ENCODE measurements at regions not wholly inside any gene's neighbourhood (a gene's known extent, or its start where the extent isn't known, plus 50 kb on each side); places are given as distances from the start of the nearest gene placed in this dataset.

DNA sequence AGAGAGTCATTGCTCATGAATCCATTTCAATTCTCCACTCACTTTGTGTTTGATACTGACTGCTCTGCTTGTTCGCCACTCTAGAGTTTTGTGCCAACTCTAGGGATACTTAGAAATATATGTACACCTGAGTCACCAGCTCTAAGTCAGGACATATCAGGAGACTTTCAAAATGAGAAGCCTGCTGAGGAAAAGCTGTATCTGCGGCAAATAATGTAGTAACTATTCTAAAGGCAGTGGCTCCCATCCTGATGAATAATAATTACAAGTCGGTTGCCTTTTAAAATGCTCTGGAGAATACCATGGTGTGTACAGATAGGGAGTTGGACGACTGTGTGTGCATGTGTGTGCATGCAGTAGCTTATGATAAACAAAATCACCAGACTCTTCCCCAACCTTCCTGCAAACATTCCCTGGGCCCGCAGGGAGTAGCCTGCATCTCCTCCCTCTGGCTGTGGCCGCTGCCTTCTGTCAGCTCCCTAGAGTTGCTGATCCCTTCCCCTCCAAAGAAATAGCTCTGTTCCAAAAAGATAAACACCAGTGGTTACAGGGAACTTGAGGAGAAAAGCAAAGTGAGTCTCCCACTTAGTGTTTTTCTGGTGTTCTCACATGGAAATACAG lies 346.3 kb upstream of the UMPS start:
- no peak for DNase-seq

DNA sequence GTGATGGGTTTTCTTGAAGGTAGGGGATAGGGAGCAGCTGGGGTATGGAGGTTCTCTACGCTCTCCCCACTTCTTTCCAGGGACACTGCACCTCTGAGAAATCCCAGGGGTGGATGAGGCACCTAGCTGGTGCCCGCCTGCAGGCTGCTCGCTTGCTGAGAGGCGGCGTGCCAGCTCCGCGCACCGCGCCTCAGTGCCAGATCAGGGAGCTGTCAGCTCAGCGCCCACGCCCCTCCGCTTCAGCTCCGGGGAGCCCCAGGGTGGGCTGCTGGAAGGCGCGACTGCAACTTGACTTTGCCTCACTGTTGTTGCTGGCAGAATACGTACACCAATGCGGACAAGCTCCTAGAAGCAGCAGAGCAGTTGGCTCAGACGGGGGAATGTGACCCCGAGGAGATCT lies 345.7 kb upstream of the UMPS start:
- DNase-seq: no peak

DNA sequence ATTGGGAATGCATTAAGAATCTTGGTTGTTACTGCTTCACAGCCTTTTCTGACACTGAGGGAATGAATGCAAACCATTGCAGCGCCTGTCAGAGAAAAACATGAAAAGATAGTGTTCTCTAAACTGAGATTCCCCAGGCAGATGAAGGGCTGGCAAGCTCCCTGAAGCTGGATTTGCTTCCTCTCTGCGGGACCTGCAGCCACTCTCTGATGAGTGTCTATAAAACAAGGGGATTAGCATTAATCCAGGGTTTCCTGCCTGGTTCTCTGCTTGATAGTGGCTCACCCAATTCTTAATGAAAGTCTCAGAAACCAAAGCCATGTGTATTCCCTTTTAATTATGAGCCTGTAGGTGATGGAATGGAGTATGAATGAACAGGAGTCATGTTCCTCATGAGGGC lies 344.3 kb upstream of the UMPS start:
- no peak for DNase-seq

DNA sequence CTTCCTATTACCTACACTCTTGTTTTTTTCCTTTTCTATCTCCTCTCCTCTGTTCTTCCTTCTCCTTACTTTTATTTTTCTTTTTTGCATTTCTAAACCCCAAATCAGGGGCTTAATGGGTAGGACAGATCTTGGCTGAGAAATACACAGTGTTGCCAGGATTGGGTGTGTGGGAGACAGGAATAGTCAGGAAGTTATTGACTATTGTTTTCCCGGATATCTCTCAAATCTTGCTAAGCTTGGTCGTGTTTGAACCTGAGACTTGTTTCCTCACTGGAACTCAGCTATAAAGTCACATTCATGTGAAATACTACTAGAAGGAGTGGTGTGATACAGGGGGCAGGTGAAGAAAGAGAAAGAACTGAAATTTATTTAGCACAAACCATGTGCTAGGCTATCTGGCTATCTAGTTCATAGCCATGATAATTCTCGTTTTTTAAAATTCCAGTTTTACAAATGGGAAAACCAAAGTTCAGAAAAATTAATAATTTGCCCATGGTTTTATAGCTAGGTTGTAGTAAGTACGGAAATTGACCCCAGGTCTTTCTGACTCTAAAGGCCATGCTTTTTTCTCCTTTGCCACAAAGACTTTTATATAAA lies 343.2 kb upstream of the UMPS start:
- DNase-seq: no peak

DNA sequence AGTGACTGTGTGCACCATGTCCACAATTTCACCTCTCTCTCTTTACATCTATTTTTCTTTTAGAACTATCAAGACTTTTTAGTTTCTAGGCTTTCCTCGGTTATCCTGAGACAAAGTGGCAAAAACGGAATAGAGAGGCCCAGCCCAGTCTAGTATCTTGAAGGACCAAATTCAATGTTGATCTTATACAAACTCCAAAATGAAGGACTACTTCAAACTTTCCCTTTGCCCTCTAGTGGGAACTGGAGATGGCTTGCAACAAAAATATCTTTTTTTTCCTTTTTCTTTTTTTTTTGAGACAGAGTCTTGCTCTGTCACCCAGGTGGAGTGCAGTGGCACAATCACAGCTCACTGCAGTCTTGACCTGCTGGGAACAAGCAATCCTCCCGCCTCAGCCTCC lies 338.5 kb upstream of the UMPS start:
- DNase-seq: no peak

GRCh38 chr3:124393340-124393739 lies 336.9 kb upstream of the UMPS start:
- DNase-seq: no peak

DNA sequence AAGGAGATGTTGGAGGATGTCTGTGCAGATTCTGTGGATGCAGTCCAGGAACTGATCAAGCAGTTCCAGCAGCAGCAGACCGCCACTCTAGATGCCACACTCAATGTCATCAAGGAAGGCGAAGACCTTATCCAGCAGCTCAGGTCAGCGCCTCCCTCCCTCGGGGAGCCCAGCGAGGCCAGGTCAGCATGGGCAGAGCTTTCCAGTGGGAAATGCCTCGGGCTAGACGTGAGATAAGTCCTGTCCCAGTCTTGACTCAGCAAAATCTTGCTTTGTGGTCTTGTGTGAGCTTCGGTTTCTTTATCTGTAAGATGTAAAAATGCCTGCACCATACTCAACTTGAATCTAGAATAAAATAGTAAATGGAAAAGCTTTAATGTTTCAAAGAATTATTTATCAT lies 335.1 kb upstream of the UMPS start:
- no peak for DNase-seq

GRCh38 chr3:124395584-124396338 lies 334.5 kb upstream of the UMPS start:
- DNase-seq: no peak

GRCh38 chr3:124396339-124396950 lies 333.8 kb upstream of the UMPS start:
- no peak for DNase-seq

DNA sequence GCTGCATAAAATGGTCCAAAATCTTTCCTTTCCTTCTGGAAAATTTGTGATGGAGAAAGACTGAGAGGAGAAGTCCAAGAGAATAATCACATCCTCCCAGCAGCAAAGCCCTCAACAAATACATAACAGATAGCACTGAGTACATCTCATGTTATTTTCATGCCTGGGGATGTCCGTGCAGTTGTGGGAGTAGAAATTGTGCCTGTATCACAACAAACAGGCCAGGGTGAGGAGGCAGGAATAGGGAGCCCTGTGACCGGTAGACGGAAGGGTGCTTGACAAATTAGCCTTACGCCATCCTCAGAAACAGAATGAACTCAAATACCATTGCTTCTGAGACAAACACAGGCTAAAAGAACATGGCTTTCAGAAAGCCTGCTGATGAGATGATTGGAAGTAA lies 333.2 kb upstream of the UMPS start:
- no peak for DNase-seq

DNA sequence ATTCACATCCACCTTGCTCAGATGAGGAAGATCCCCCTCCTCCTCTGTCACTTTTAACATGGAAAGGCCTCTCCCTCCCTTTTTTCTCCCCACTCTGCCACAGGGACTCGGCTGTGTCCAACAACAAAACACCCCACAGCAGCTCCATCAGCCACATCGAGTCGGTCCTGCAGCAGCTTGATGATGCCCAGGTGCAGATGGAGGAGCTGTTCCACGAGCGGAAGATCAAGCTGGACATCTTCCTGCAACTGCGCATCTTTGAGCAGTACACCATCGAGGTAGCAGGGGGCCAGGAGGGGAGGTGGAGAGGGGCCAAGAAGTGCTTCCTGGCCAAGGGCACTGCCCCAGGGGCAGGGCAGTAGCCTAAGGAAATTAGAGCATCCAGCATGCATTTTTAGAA lies 331.7 kb upstream of the UMPS start:
- DNase-seq: no peak

GRCh38 chr3:124401843-124402242 lies 328.4 kb upstream of the UMPS start:
- no peak for DNase-seq

- no peak for DNase-seq
Measured at GRCh38 chr3:124402791-124403190, 327.5 kb upstream of the UMPS start.

DNA sequence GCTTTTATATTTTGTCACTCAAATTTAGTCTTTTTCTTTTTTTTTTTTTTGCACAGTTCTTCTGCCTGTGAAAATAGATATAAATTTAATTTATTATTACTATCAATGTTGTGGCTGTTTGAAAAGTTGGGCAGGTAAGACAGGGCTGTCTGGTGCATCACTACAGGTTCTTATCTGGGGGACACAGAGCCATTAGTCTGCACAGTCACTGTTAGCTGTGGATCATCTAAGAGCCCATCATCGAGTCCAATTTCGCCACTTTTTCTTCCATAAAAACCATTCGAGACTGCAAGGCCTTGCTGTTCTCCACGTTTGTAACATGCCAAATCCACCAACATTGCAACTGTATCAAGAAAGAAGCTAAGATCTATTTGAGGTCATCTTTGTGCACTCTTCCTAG lies 325.6 kb upstream of the UMPS start:
- no peak for DNase-seq

DNA sequence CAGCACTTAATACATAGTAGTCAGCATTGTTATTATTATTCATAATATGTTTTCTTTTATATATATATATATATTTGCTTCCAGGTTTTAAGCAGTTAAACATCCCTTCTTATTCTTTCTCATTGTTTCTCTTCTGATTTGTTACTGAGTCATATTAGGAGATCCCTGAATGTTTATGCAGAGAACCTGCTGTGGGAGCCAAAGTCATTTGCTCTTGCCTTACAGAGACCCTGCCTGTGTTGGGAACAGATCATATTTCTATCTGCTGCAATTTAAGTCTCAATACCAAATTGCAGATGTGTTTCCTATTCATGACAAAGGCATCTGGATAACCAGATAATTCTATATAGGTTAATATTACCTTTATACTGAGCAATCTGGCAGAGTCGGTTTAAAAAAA lies 323.0 kb upstream of the UMPS start:
- no peak for DNase-seq

DNA sequence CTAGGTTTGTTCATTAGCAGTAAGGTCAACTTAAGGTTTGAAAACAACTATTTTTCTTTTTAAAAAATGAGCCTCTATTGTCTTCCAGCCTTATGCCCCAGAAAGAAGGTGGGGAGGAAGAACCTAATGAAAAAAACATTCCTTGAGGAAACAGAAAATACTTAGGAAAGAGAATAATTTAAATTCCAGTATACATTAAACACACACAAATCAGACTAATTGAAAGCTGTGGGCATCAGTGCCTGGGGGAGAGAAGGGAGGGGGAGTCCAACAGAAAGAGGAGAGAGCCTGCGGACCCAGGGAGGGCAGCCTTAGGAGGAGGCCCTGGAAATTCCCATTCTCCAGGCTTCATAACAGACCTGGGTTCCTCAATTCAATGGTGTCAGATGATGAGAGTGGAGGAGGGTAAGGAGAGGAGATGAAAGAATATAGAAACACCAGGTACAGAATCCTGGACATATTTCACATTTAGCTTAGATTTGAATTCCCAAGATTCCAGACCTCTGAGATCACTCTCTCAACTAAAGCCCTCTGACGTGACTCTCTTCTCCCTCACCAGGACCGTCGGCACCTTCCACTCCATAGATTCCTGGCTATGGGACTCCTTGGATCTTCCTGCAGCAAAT lies 320.5 kb upstream of the UMPS start:
- no peak for DNase-seq

- no peak for DNase-seq
Measured at GRCh38 chr3:124410471-124410870, 319.8 kb upstream of the UMPS start.

GRCh38 chr3:124411728-124412127 lies 318.5 kb upstream of the UMPS start:
- DNase-seq: no peak

DNA sequence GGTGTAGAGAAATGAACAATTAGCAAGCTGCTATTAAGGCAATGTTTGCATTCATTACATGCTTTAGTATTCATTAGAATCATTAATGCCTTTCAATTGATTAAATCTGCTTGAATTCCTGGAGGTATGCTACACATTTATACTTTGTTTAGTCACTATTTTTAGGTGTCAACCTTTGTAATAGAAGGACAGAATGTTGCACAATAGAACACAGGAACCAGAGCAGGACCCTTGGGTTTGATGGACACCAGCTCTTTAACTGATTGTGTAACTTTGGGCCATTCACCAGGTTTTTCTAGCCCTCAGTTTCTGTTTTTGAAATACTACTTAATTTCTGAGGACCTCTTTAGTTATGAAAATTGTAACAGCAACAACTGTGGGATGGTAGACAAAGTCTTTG lies 317.6 kb upstream of the UMPS start:
- DNase-seq: no peak

GRCh38 chr3:124413393-124413792 lies 316.9 kb upstream of the UMPS start:
- no peak for DNase-seq

- DNase-seq: no peak
Measured at GRCh38 chr3:124413989-124414598, 316.2 kb upstream of the UMPS start.

DNA sequence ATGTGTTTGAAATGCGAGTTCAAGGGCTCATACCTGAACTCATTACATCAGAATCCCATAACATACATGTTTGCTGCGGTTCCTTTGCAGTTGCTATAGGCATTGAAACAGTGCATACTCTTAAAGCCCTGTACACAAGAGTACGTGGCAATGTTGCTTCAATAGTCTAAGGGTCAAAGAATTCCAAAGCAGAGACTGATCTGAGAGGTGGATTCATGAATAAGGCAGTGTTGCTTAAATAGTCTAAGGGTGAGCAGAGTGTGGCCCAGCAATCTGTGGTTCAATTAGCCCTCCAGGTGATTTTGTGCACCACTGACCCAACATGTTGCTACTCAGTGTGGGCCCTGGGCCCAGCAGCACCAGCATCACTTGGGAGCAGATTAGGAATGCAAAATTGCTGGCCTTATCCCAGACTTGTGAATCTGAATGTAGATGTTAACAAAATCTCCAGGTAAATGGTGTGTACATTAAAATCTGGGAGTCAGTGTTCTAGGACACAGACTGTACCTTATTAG lies 314.7 kb upstream of the UMPS start:
- no peak for DNase-seq

GRCh38 chr3:124419303-124419702 lies 310.9 kb upstream of the UMPS start:
- DNase-seq: no peak

Measured in activated CD4-positive, CD25-positive, alpha-beta regulatory T cell treated with anti-CD3 and anti-CD28 coated beads, Interleukin-2, amount 50 U/mL, for 72 hours (primary cell).